GM18520 (cell line): ENCODE measurements at regions not wholly inside any gene's neighbourhood (a gene's known extent, or its start where the extent isn't known, plus 50 kb on each side); places are given as distances from the start of the nearest gene placed in this dataset.

Experiments used
- ATAC-seq: cut with Tn5 transposase; IDR thresholded peaks from one replicate; pipeline ENCODE4 v1.9.1; 2021; ENCODE audit not compliant: unreplicated experiment

- no peak for ATAC-seq
Measured at GRCh38 chr6:76448109-76448508, 375.6 kb upstream of the IMPG1 start.

- ATAC-seq: no peak
Measured at GRCh38 chr6:76441875-76442274, 369.4 kb upstream of the IMPG1 start.

- no peak for ATAC-seq
Measured at GRCh38 chr6:76439811-76440210, 367.3 kb upstream of the IMPG1 start.

GRCh38 chr6:76438768-76439167 lies 366.3 kb upstream of the IMPG1 start:
- ATAC-seq: no peak

- ATAC-seq: no peak
Measured at GRCh38 chr6:76435174-76435573, 362.7 kb upstream of the IMPG1 start.

- ATAC-seq: no peak
Measured at GRCh38 chr6:76422511-76423213, 350.2 kb upstream of the IMPG1 start.

- ATAC-seq: peak; percentile 69
Measured at GRCh38 chr6:76420094-76420493, 347.6 kb upstream of the IMPG1 start.

GRCh38 chr6:76418560-76419223 lies 346.2 kb upstream of the IMPG1 start:
- no peak for ATAC-seq

- ATAC-seq: no peak
Measured at GRCh38 chr6:76416821-76417605, 344.6 kb upstream of the IMPG1 start.

GRCh38 chr6:76403064-76403463 lies 330.6 kb upstream of the IMPG1 start:
- ATAC-seq: no peak

GRCh38 chr6:76397966-76398365 lies 325.5 kb upstream of the IMPG1 start:
- ATAC-seq: no peak

GRCh38 chr6:76382201-76382600 lies 309.7 kb upstream of the IMPG1 start:
- no peak for ATAC-seq

- no peak for ATAC-seq
Measured at GRCh38 chr6:76381612-76382011, 309.1 kb upstream of the IMPG1 start.

- no peak for ATAC-seq
Measured at GRCh38 chr6:76351275-76351674, 278.8 kb upstream of the IMPG1 start.

- ATAC-seq: no peak
Measured at GRCh38 chr6:76347539-76347938, 275.1 kb upstream of the IMPG1 start.

GRCh38 chr6:76342611-76343160 lies 270.2 kb upstream of the IMPG1 start:
- ATAC-seq: no peak

GRCh38 chr6:76330031-76330430 lies 257.6 kb upstream of the IMPG1 start:
- ATAC-seq: no peak

- no peak for ATAC-seq
Measured at GRCh38 chr6:76326871-76327270, 254.4 kb upstream of the IMPG1 start.
